Endothelial cell of umbilical vein (primary cell): ENCODE measurements at regions not wholly inside any gene's neighbourhood (a gene's known extent, or its start where the extent isn't known, plus 50 kb on each side); places are given as distances from the start of the nearest gene placed in this dataset.

Experiments
- BruUV-seq: library from RNA; stranded (reverse); fragments of 400-500 nt; replicated peaks from 2 replicates; lab custom pipeline; 2021; lab: Mats Ljungman, UMichigan
- CTCF ChIA-PET: fragments of 300-600, 350-600 bp; sonication (Branson Sonifier 250); formaldehyde crosslinking; loops from one replicate; lab custom pipeline; 2021; ENCODE audit warnings: antibody characterized with exemption, inconsistent platforms; lab: Charles Lee
- POLR2A ChIA-PET: fragments of 300-600, 350-600 bp; sonication (Branson Sonifier 250); formaldehyde crosslinking; loops from one replicate; lab custom pipeline; 2021; ENCODE audit warnings: antibody characterized with exemption, inconsistent platforms; lab: Charles Lee
- DNase-seq: peaks from one replicate; pipeline ENCODE4 v3.0.0-alpha.2; 2011; ENCODE audit warnings: low read depth, low spot score
- FAIRE-seq: peaks from 2 replicates; lab custom pipeline; 2011; peaks lifted over from hg19 to GRCh38; lab: Jason Lieb, UNC
- H2AFZ ChIP-seq: 2 replicates; pipeline ENCODE4 v1.6.0; 2012; ENCODE audit warnings: low read depth, low read length, control low read depth, inconsistent platforms
- H3K27ac ChIP-seq: 2 replicates; pipeline ENCODE4 v1.5.1; 2011; ENCODE audit warnings: low read depth, mild to moderate bottlenecking, control low read depth, low read length, moderate library complexity; ENCODE audit not compliant: insufficient read depth
- H3K27me3 ChIP-seq, 2 experiments: 2 replicates each; pipeline versions ENCODE4 v1.6.0 to v1.6.1; 2011; ENCODE audit warnings: low read length in 2 of 2, mixed read lengths in 1 of 2; ENCODE audit not compliant: control insufficient read depth in 2 of 2, insufficient read depth in 2 of 2
- H3K36me3 ChIP-seq, 2 experiments: 2 replicates in 1 of 2; 3 replicates in 1 of 2; pipeline ENCODE4 v1.5.1; 2011; ENCODE audit warnings: low read length in 2 of 2, mild to moderate bottlenecking in 1 of 2, moderate library complexity in 1 of 2; ENCODE audit not compliant: control insufficient read depth in 2 of 2, insufficient read depth in 2 of 2; ENCODE audit errors: extremely low read depth in 1 of 2
- H3K4me1 ChIP-seq: 3 replicates; pipeline ENCODE4 v1.5.1; 2011; ENCODE audit warnings: mild to moderate bottlenecking, low read length; ENCODE audit not compliant: control insufficient read depth, insufficient read depth; ENCODE audit errors: extremely low read depth
- H3K4me2 ChIP-seq: 2 replicates; pipeline ENCODE4 v1.6.1; 2011; ENCODE audit warnings: low read length, control low read depth, mixed read lengths; ENCODE audit not compliant: insufficient read depth
- H3K4me3 ChIP-seq, 3 experiments: fragments of 200-600 bp in 1 of 3; sonication (generic), shearing (Covaris generic) in 1 of 3; replicated peaks in 1 of 3; 2 replicates each; pipeline ENCODE4 v1.5.1; 2011 to 2016; ENCODE audit warnings: control low read depth in 3 of 3, low read length in 3 of 3, mild to moderate bottlenecking in 2 of 3, inconsistent platforms in 1 of 3, low read depth in 1 of 3, moderate library complexity in 1 of 3; ENCODE audit not compliant: insufficient read depth in 1 of 3
- H3K79me2 ChIP-seq: 2 replicates; pipeline ENCODE4 v1.6.0; 2012; ENCODE audit warnings: low read length, inconsistent platforms; ENCODE audit not compliant: control insufficient read depth, insufficient read depth
- H3K9ac ChIP-seq: replicated peaks from 2 replicates; pipeline ENCODE3; 2011; ENCODE audit warnings: low read length, control low read depth; ENCODE audit not compliant: insufficient read depth; ENCODE audit errors: extremely low read depth
- H3K9me1 ChIP-seq: replicated peaks from 3 replicates; pipeline ENCODE4 v1.6.0; 2011; ENCODE audit warnings: mild to moderate bottlenecking, low read length; ENCODE audit not compliant: control insufficient read depth, insufficient read depth; ENCODE audit errors: extremely low read depth
- H3K9me3 ChIP-seq: replicated peaks from 2 replicates; pipeline ENCODE4 v1.5.1; 2012; ENCODE audit warnings: low read length, inconsistent platforms; ENCODE audit not compliant: control insufficient read depth, insufficient read depth
- H4K20me1 ChIP-seq: replicated peaks from 2 replicates; pipeline ENCODE3; 2011; ENCODE audit warnings: mild to moderate bottlenecking, low read length; ENCODE audit not compliant: control insufficient read depth, insufficient read depth; ENCODE audit errors: extremely low read depth
- EZH2 ChIP-seq: IDR thresholded peaks from 2 replicates; pipeline ENCODE4 v1.6.1; 2012; ENCODE audit warnings: borderline replicate concordance, low read depth, mild to moderate bottlenecking, moderate library complexity, low read length, inconsistent platforms; ENCODE audit not compliant: severe bottlenecking
- FOS ChIP-seq: IDR thresholded peaks from 2 replicates; pipeline ENCODE4 v1.6.1; 2011; ENCODE audit warnings: mild to moderate bottlenecking, low read length, moderate library complexity, borderline replicate concordance; ENCODE audit not compliant: insufficient read depth
- GATA2 ChIP-seq: IDR thresholded peaks from 2 replicates; pipeline ENCODE4 v1.7.0; 2011; ENCODE audit warnings: low read depth, mild to moderate bottlenecking, moderate library complexity, mixed read lengths, low read length; ENCODE audit not compliant: insufficient read length, insufficient read depth
- JUN ChIP-seq: IDR thresholded peaks from 2 replicates; pipeline ENCODE4 v1.6.1; 2011; ENCODE audit warnings: borderline replicate concordance, low read depth; ENCODE audit not compliant: insufficient read length, insufficient read depth
- MYC ChIP-seq: IDR thresholded peaks from one replicate; pipeline ENCODE4 v1.6.1; 2011; ENCODE audit warnings: mild to moderate bottlenecking, low read depth, low read length
- POLR2A ChIP-seq: IDR thresholded peaks from 2 replicates; pipeline ENCODE4 v1.6.1; 2012; ENCODE audit warnings: low read depth, mild to moderate bottlenecking, control low read depth, low read length
- POLR2AphosphoS5 ChIP-seq: IDR thresholded peaks from 2 replicates; pipeline ENCODE4 v1.6.1; 2012; ENCODE audit warnings: low read depth, mild to moderate bottlenecking, control low read depth, low read length, moderate library complexity; ENCODE audit not compliant: insufficient read depth
- dilution Hi-C: fragments of 300-500 bp; cut with MboI; formaldehyde crosslinking; loops from one replicate; pipeline ENCODE4 v1.15.0; 2019; ENCODE audit warnings: low sequenced_read_pairs; ENCODE audit not compliant: extremely low pct_ligation_motif_present
- intact Hi-C: fragments of 100-400 bp; cut with micrococcal nuclease; formaldehyde crosslinking; loops from one replicate; pipeline ENCODE4 v1.10.0; 2022
- TF ChIP-seq, protein P1 (sequence below): IDR thresholded peaks from 2 replicates; pipeline ENCODE4 v1.6.1; 2011; ENCODE audit not compliant: insufficient read depth, insufficient read length
- TF ChIP-seq, protein P2 (sequence below), 2 donors: IDR thresholded peaks; 1 replicate in 1 of 2; 2 replicates in 1 of 2; pipeline ENCODE4 v1.5.1; 2011; ENCODE audit warnings: low read length in 2 of 2, mild to moderate bottlenecking in 2 of 2, moderate library complexity in 2 of 2, control low read depth in 1 of 2, inconsistent platforms in 1 of 2, low read depth in 1 of 2; ENCODE audit not compliant: insufficient read depth in 1 of 2; ENCODE audit errors: extremely low read depth in 1 of 2

DNA sequence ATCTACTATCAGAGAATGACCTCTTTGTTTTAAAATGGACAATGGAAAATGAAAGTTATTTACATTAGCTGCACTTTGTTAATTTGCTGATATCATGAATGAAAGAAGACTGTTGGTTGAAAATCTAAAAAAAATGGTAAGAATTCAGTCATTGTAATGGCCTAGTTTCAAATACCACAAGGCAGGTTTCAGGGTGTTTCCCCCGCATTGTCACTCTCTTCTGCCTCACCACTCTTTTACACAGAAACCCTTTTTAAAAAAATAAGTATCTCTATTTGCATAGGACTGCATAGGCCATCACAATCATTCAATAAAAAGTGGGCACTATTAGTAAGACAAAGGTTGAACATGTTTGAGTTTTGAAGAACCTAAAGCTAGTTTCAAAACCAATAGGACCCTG, 737.1 kb downstream of the INHBA start:
- Histone ChIP-seq H3K9me3 (no peaks in the 10 kb centered on the region), H3K9ac (no peak overlapping the region), H3K9me1 (no peaks in the 10 kb centered on the region), H3K4me3 (no peak overlapping the region), H3K4me2 (no peak overlapping the region), H4K20me1 (no peaks in the 10 kb centered on the region), H3K27ac (no peak overlapping the region), H2AFZ (no peak overlapping the region), H3K36me3 (no peaks in the 10 kb centered on the region), H3K79me2 (no peaks in the 10 kb centered on the region), H3K27me3 (no peaks in the 10 kb centered on the region), H3K4me1 (no peaks in the 10 kb centered on the region)
- no peak for DNase-seq
- POLR2A ChIA-PET = no interaction called here
- TF ChIP-seq, protein P1, sequence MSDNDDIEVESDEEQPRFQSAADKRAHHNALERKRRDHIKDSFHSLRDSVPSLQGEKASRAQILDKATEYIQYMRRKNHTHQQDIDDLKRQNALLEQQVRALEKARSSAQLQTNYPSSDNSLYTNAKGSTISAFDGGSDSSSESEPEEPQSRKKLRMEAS = no peak
- TF ChIP-seq JUN = no peak
- intact Hi-C loops = no loop called here
- no peak for FAIRE-seq
- CTCF ChIA-PET = interaction anchor here (1.0 kb wide), 1 partner anchor 15 kb away, joined by 3 read pairs; no protein-coding TSS in a partner anchor
- dilution Hi-C loops = no loop called here
- no TSS peak for BruUV-seq

DNA sequence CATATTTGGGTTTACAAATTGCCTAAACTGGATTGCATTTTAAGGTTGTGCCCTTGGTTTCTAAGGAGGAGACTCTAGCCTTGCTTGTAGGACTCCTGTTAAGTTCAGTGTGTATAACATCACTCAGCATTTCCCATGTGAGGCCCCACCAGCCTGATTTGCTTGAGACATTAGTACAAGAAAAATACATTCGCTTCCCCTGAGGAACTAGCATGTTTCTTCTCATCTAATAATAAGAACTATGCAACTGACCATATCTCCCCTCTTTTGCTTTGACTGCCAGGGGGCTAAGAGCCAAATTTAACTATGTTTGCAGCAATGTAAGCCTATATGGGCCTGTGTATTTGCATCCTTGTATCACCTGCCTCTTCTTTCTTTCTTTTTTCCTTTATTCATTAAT, 737.9 kb downstream of the INHBA start:
- no peaks in the 10 kb centered on the region for H3K9me3 ChIP-seq
- no TSS peak for BruUV-seq
- H3K9me1 ChIP-seq = no peaks in the 10 kb centered on the region
- ChIA-PET POLR2A (no interaction called here), CTCF (interaction anchor here (1.0 kb wide), 1 partner anchor 15 kb away, joined by 3 read pairs; no protein-coding TSS in a partner anchor)
- no peaks in the 10 kb centered on the region for H3K4me1 ChIP-seq
- no peak overlapping the region for H3K27ac ChIP-seq
- no peak overlapping the region for H2AFZ ChIP-seq
- TF ChIP-seq MYC = no peak
- TF ChIP-seq JUN = no peak
- no peak for TF ChIP-seq POLR2AphosphoS5
- no peak for TF ChIP-seq EZH2
- TF ChIP-seq, protein P1 = no peak
- TF ChIP-seq FOS = no peak
- no peak for TF ChIP-seq GATA2
- TF ChIP-seq, protein P2, sequence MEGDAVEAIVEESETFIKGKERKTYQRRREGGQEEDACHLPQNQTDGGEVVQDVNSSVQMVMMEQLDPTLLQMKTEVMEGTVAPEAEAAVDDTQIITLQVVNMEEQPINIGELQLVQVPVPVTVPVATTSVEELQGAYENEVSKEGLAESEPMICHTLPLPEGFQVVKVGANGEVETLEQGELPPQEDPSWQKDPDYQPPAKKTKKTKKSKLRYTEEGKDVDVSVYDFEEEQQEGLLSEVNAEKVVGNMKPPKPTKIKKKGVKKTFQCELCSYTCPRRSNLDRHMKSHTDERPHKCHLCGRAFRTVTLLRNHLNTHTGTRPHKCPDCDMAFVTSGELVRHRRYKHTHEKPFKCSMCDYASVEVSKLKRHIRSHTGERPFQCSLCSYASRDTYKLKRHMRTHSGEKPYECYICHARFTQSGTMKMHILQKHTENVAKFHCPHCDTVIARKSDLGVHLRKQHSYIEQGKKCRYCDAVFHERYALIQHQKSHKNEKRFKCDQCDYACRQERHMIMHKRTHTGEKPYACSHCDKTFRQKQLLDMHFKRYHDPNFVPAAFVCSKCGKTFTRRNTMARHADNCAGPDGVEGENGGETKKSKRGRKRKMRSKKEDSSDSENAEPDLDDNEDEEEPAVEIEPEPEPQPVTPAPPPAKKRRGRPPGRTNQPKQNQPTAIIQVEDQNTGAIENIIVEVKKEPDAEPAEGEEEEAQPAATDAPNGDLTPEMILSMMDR (IDR thresholded peaks at IDR 0.05; ENCODE audit: extremely low read depth in 1 of 2, insufficient read depth in 1 of 2, low read depth in 1 of 2, low read length in 2 of 2) = no peak
- no peak for TF ChIP-seq POLR2A
- no peak overlapping the region for H3K9ac ChIP-seq
- DNase-seq (no peak), FAIRE-seq (no peak)
- no peaks in the 10 kb centered on the region for H4K20me1 ChIP-seq
- H3K27me3 ChIP-seq = no peaks in the 10 kb centered on the region
- H3K79me2 ChIP-seq = no peaks in the 10 kb centered on the region
- H3K4me3 ChIP-seq = no peak overlapping the region
- intact Hi-C loops (no loop called here), dilution Hi-C loops (no loop called here)
- no peak overlapping the region for H3K4me2 ChIP-seq
- H3K36me3 ChIP-seq = no peaks in the 10 kb centered on the region
